Transverse colon (tissue), 4 donors: ENCODE measurements at regions not wholly inside any gene's neighbourhood (a gene's known extent, or its start where the extent isn't known, plus 50 kb on each side); places are given as distances from the start of the nearest gene placed in this dataset.

ENCODE experiments used
- DNase-seq: peaks from one replicate; pipeline ENCODE4 v3.0.0-alpha.2; 2019
- H3K27ac ChIP-seq, 4 donors: fragments of 200-600 bp; sonication (generic); 2 replicates each; pipeline ENCODE4 v1.5.1; 2016 to 2018; ENCODE audit warnings: inconsistent platforms in 4 of 4
- H3K27me3 ChIP-seq: fragments of 200-600 bp; sonication (generic); 2 replicates; pipeline ENCODE4 v1.5.1; 2017; ENCODE audit warnings: inconsistent platforms
- H3K36me3 ChIP-seq, 4 donors: fragments of 200-600 bp; sonication (generic); 2 replicates each; pipeline ENCODE4 v1.5.1; 2017 to 2019; ENCODE audit warnings: inconsistent platforms in 4 of 4
- H3K4me1 ChIP-seq, 4 donors: fragments of 200-600 bp; sonication (generic); 2 replicates each; pipeline ENCODE4 v1.5.1; 2017 to 2020; ENCODE audit warnings: inconsistent platforms in 4 of 4
- H3K4me3 ChIP-seq, 4 donors: fragments of 200-600 bp; sonication (generic); 1 replicate in 1 of 4; 2 replicates in 3 of 4; pipeline versions ENCODE4 v1.5.1 to v1.6.1; 2017 to 2019; ENCODE audit warnings: inconsistent platforms in 4 of 4
- H3K9me3 ChIP-seq, 2 donors: fragments of 200-600 bp; sonication (generic); 2 replicates each; pipeline ENCODE4 v1.5.1; 2017 to 2019; ENCODE audit warnings: inconsistent platforms in 2 of 2
- EP300 ChIP-seq: sonication (generic); formaldehyde crosslinking; IDR thresholded peaks from one replicate; pipeline ENCODE4 v1.6.1; 2017; ENCODE audit warnings: antibody characterized with exemption, low read depth
- POLR2A ChIP-seq: fragments of 450-650 bp; IDR thresholded peaks from one replicate; pipeline ENCODE4 v1.6.1; 2016; ENCODE audit warnings: antibody characterized with exemption, mild to moderate bottlenecking, moderate library complexity
- POLR2AphosphoS5 ChIP-seq, 3 donors: sonication (generic); formaldehyde crosslinking; IDR thresholded peaks; one replicate each; pipeline ENCODE4 v1.6.1; 2016; ENCODE audit warnings: antibody characterized with exemption in 3 of 3
- WGBS, 2 donors: methylation state at CpG; one replicate each; pipeline ENCODE4 v1.1.5; 2018; ENCODE audit warnings: low coverage in 1 of 2; 5-methylcytosine and 5-hydroxymethylcytosine counted together
- in situ Hi-C, 4 donors: fragments of 200-750 bp; cut with MboI; loops; one replicate each; pipeline versions ENCODE4 v1.15.0 to v1.15.1; 2017; ENCODE audit warnings: low sequenced_read_pairs in 3 of 4, low pct_ligation_motif_present in 1 of 4, low pct_unique_long_range_greater_than_20kb in 1 of 4
- intact Hi-C: fragments of 100-400 bp; cut with DNase I; formaldehyde crosslinking; loops from one replicate; pipeline ENCODE4 v1.15.1; 2023; ENCODE audit warnings: low total_unique reads
- TF ChIP-seq, protein P1 (sequence below), 5 experiments: fragments of 200-600 bp in 3 of 5; fragments of 450-650 bp in 2 of 5; sonication (generic) in 3 of 5; IDR thresholded peaks; 1 replicate in 2 of 5; 2 replicates in 3 of 5; pipeline ENCODE4 v1.5.1; 2016 to 2017; ENCODE audit warnings: antibody characterized with exemption in 5 of 5, inconsistent platforms in 3 of 5, mild to moderate bottlenecking in 2 of 5, moderate library complexity in 1 of 5

DNA sequence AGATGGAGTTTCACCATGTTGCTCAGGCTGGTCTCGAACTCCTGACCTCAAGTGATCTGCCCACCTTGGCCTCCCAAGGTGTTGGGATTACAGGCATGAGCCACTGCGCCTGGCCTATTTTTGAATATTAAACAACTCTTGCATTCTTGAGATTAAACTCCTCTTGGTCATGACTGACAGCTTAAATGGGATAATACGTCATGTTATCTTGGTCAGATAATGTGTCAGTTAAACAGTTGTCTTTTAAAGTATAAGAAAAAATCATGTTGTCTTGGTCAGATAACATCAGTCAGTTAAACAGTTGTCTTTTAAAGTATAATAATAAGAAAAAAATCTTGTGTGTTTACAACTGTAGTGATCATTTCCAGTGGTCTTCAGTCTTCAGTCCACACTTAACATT, 73.6 kb upstream of the SYPL1 start:
- in situ Hi-C loops, result loop anchor here in 1 of 4 donors (25.0 kb wide), 1 partner anchor 552 kb away; no protein-coding TSS in a partner anchor
- no peak for DNase-seq
- no peaks in the 10 kb centered on the region for H3K9me3 ChIP-seq
- no peak overlapping the region for H3K27ac ChIP-seq
- no peaks in the 10 kb centered on the region for H3K36me3 ChIP-seq
- 86 to 95% methylated on average over 1 to 3 of the region's 3 CpGs for WGBS, 2 donors
- no peaks in the 10 kb centered on the region for H3K27me3 ChIP-seq
- H3K4me3 ChIP-seq, result no peak overlapping the region
- H3K4me1 ChIP-seq, result no peaks in the 10 kb centered on the region
- intact Hi-C loops, result no loop called here
- TF ChIP-seq EP300, result no peak
- TF ChIP-seq POLR2AphosphoS5 (IDR thresholded peaks at IDR 0.05), result no peak
- TF ChIP-seq, protein P1, sequence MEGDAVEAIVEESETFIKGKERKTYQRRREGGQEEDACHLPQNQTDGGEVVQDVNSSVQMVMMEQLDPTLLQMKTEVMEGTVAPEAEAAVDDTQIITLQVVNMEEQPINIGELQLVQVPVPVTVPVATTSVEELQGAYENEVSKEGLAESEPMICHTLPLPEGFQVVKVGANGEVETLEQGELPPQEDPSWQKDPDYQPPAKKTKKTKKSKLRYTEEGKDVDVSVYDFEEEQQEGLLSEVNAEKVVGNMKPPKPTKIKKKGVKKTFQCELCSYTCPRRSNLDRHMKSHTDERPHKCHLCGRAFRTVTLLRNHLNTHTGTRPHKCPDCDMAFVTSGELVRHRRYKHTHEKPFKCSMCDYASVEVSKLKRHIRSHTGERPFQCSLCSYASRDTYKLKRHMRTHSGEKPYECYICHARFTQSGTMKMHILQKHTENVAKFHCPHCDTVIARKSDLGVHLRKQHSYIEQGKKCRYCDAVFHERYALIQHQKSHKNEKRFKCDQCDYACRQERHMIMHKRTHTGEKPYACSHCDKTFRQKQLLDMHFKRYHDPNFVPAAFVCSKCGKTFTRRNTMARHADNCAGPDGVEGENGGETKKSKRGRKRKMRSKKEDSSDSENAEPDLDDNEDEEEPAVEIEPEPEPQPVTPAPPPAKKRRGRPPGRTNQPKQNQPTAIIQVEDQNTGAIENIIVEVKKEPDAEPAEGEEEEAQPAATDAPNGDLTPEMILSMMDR (IDR thresholded peaks at IDR 0.05), result no peak
- no peak for TF ChIP-seq POLR2A

DNA sequence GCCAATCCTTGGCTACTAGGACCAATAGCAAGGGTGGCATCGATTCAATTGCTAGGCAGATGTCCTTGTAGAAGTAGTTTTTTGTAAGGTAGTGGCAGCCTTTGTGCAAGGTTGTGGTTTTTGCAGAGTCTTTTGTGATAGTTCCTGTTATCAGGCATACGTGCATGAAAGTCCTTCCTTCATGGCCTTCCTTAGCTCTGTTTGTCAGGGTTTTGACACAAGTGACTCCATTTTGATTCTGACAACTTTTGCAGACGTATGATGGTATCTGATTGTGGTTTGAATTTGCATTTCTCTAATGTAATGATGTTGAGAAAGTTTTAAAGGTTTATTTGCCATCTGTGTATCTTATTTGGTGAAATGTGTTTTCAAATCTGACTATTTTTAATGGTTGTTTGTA, 71.8 kb upstream of the SYPL1 start:
- intact Hi-C loops (no loop called here), in situ Hi-C loops (loop anchor here in 1 of 4 donors (25.0 kb wide), 1 partner anchor 553 kb away; no protein-coding TSS in a partner anchor)
- H3K9me3 ChIP-seq, result no peaks in the 10 kb centered on the region
- TF ChIP-seq, protein P1 (IDR thresholded peaks at IDR 0.05), result no peak
- TF ChIP-seq EP300 (no peak), POLR2AphosphoS5 (IDR thresholded peaks at IDR 0.05) (no peak), POLR2A (no peak)
- H3K4me3 ChIP-seq, result no peak overlapping the region
- no peaks in the 10 kb centered on the region for H3K4me1 ChIP-seq
- no peak overlapping the region for H3K27ac ChIP-seq
- 60 to 84% methylated on average over 3 of the region's 3 CpGs for WGBS, 2 donors
- no peak for DNase-seq
- H3K36me3 ChIP-seq, result no peaks in the 10 kb centered on the region
- H3K27me3 ChIP-seq, result no peaks in the 10 kb centered on the region

DNA sequence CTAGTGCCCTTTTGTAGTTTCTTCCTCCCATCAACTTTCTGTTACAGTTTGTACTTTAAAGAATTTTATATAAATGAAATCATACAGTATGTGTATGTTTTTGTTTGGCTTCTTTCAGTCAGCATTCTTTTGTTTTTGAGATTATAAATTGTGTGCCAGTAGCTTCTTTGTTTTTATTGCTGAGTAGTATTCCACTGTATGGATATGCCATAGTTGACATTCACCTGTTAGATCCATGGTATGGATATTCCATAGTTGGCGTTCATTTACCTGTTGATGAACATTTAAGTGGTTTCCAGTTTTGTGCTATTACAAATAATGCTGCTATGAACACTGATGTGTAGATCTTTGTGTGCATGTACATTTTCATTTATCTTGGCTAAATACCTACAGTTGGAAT, 70.8 kb upstream of the SYPL1 start:
- WGBS, 2 donors, result 100% methylated on average over 1 of the region's 1 CpG
- no peak overlapping the region for H3K4me3 ChIP-seq
- H3K36me3 ChIP-seq, result no peaks in the 10 kb centered on the region
- no peaks in the 10 kb centered on the region for H3K27me3 ChIP-seq
- DNase-seq, result no peak
- no peak overlapping the region for H3K27ac ChIP-seq
- in situ Hi-C loops, result loop anchor here in 1 of 4 donors (25.0 kb wide), 1 partner anchor 554 kb away; no protein-coding TSS in a partner anchor
- intact Hi-C loops, result no loop called here
- no peaks in the 10 kb centered on the region for H3K4me1 ChIP-seq
- TF ChIP-seq POLR2AphosphoS5 (IDR thresholded peaks at IDR 0.05), result no peak
- TF ChIP-seq POLR2A, result no peak
- no peak for TF ChIP-seq EP300
- TF ChIP-seq, protein P1 (IDR thresholded peaks at IDR 0.05), result no peak
- H3K9me3 ChIP-seq, result no peaks in the 10 kb centered on the region

DNA sequence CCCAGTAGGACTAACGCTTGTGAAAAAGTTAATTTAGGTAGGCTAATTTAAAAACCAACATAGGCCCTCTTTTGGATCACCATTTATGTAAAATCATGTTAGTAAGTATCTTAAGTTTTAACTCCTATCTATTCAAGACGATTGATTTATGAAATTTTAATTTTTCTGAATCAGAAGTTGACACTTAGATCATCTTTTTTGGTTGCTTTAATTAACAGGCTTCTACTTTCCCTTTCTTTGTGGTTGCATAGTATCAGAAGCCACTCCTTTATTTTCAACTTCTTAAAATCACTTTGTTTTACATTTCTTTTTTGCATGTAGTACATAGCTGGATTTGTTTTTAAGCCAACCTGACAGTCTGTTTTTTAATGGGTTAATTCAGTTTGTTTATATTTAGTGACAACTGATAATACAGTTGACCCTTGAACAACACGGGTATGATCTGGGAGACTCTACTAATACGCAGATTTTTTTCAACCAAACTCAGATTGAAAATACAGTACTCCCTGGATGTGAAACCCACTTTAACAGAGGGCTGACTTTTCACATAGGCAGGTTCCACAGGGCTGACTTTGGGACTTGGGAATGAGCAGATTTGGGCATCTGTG, 69.7 kb upstream of the SYPL1 start:
- TF ChIP-seq, protein P1 (IDR thresholded peaks at IDR 0.05), result no peak
- no peak for TF ChIP-seq POLR2AphosphoS5 (IDR thresholded peaks at IDR 0.05)
- no peak for TF ChIP-seq POLR2A
- TF ChIP-seq EP300, result no peak
- peaks cover 0 to 5% (median 2%) of the 10 kb centered on the region in 4 donors for H3K4me1 ChIP-seq
- 75 to 85% methylated on average over 4 of the region's 4 CpGs for WGBS, 2 donors
- no peaks in the 10 kb centered on the region for H3K36me3 ChIP-seq
- H3K4me3 ChIP-seq, result no peak overlapping the region
- intact Hi-C loops (no loop called here), in situ Hi-C loops (loop anchor here in 1 of 4 donors (25.0 kb wide), 1 partner anchor 556 kb away; no protein-coding TSS in a partner anchor)
- no peak for DNase-seq
- no peak overlapping the region for H3K27ac ChIP-seq
- no peaks in the 10 kb centered on the region for H3K9me3 ChIP-seq
- no peaks in the 10 kb centered on the region for H3K27me3 ChIP-seq
